ENCODE measurements at regions not wholly inside any gene's neighbourhood (a gene's known extent, or its start where the extent isn't known, plus 50 kb on each side); places are given as distances from the start of the nearest gene placed in this dataset.
A peak's percentile ranks its signal among the peaks of the same experiment; 100 is the strongest.

DNA sequence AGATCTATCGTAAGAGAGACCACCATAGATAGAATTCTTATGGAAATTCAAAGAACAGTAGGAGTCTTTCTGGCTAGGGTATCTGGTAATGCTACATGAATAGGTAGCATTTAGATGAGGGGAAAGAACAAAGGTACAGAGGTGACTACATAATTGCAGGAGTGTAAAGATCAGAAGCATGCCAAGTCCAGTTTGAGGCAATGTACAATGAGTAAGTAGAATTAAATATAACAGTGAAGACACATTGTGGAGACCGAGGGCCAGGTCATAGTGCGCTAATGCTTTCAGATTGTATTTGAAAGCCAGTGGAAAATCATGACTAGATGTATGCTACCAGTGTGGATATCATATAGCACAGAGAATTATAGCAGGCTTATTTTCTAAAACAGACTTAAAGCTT lies 1611.6 kb upstream of the LRRTM3 start:
- POLR2A ChIA-PET, result no interaction called here
- Mint-ChIP-seq H3K36me3 (ENCODE audit: insufficient read depth, unreplicated experiment) (no peaks in the 10 kb centered on the region), H3K4me3 (ENCODE audit: unreplicated experiment) (no peak overlapping the region), H3K27me3 (ENCODE audit: insufficient read depth, unreplicated experiment) (no peaks in the 10 kb centered on the region), H3K9me3 (ENCODE audit: unreplicated experiment) (no peaks in the 10 kb centered on the region), H3K27ac (ENCODE audit: unreplicated experiment) (no peak overlapping the region), H3K4me1 (ENCODE audit: low read depth, unreplicated experiment) (peaks cover 11% of the 10 kb centered on the region)
- no peaks in the 10 kb centered on the region for H3K27me3 ChIP-seq (replicated peaks; ENCODE audit: control insufficient read depth, insufficient read depth, low read length)
- intact Hi-C loops (cut with micrococcal nuclease; ENCODE audit: unreplicated experiment), result no loop called here
- no peak overlapping the region for H3K4me3 ChIP-seq (ENCODE audit: low read depth, low read length)
- no TSS peak for BruUV-seq (replicated peaks)
- CTCF ChIA-PET, result no interaction called here
- DNase-seq, result no peak
- peaks cover 12% of the 10 kb centered on the region for H3K4me1 ChIP-seq
- H3K36me3 ChIP-seq (ENCODE audit: control insufficient read depth, insufficient read depth, low read length), result no peaks in the 10 kb centered on the region
- TF ChIP-seq, protein P1, sequence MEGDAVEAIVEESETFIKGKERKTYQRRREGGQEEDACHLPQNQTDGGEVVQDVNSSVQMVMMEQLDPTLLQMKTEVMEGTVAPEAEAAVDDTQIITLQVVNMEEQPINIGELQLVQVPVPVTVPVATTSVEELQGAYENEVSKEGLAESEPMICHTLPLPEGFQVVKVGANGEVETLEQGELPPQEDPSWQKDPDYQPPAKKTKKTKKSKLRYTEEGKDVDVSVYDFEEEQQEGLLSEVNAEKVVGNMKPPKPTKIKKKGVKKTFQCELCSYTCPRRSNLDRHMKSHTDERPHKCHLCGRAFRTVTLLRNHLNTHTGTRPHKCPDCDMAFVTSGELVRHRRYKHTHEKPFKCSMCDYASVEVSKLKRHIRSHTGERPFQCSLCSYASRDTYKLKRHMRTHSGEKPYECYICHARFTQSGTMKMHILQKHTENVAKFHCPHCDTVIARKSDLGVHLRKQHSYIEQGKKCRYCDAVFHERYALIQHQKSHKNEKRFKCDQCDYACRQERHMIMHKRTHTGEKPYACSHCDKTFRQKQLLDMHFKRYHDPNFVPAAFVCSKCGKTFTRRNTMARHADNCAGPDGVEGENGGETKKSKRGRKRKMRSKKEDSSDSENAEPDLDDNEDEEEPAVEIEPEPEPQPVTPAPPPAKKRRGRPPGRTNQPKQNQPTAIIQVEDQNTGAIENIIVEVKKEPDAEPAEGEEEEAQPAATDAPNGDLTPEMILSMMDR (IDR thresholded peaks at IDR 0.05; ENCODE audit: insufficient read depth in 1 of 2, low read depth in 1 of 2, low read length in 1 of 2, severe bottlenecking in 1 of 2, unreplicated experiment in 1 of 2), result no peak
- no peaks in the 10 kb centered on the region for H3K9me3 ChIP-seq

DNA sequence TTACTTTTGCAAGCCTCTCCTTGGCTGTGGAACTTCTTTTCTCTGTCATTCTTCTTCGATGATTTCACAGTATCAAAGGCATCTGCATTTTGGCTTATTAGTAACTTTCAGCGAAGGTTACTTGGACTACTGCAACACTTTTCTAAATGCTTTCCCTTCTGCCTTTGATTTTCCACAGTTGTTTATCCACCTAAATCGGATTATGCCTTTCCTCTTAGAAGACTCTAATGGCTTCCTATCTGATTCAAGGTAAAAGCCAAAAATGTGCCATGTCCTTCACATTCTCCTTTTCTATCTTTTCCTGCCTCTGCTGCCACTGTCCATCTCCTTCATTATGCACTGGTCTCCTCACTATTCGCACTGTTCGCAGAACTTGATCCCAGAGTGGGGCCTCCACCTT lies 1606.3 kb upstream of the LRRTM3 start:
- no peak overlapping the region for H3K4me3 ChIP-seq (ENCODE audit: low read depth, low read length)
- no TSS peak for BruUV-seq (replicated peaks)
- no peaks in the 10 kb centered on the region for H3K36me3 ChIP-seq (ENCODE audit: control insufficient read depth, insufficient read depth, low read length)
- TF ChIP-seq, protein P1 (IDR thresholded peaks at IDR 0.05; ENCODE audit: insufficient read depth in 1 of 2, low read depth in 1 of 2, low read length in 1 of 2, severe bottlenecking in 1 of 2, unreplicated experiment in 1 of 2), result no peak
- Mint-ChIP-seq H3K36me3 (ENCODE audit: insufficient read depth, unreplicated experiment) (no peaks in the 10 kb centered on the region), H3K27me3 (ENCODE audit: insufficient read depth, unreplicated experiment) (no peaks in the 10 kb centered on the region), H3K27ac (ENCODE audit: unreplicated experiment) (peak overlapping the region; percentile 63), H3K9me3 (ENCODE audit: unreplicated experiment) (peaks cover 9% of the 10 kb centered on the region), H3K4me3 (ENCODE audit: unreplicated experiment) (peak overlapping the region; percentile 12), H3K4me1 (ENCODE audit: low read depth, unreplicated experiment) (peaks cover 25% of the 10 kb centered on the region)
- ChIA-PET POLR2A (no interaction called here), CTCF (no interaction called here)
- H3K27me3 ChIP-seq (replicated peaks; ENCODE audit: control insufficient read depth, insufficient read depth, low read length), result no peaks in the 10 kb centered on the region
- intact Hi-C loops (cut with micrococcal nuclease; ENCODE audit: unreplicated experiment), result loop anchor here (1.0 kb wide), 2 partner anchors 8 to 18 kb away; no protein-coding TSS in a partner anchor
- no peak for DNase-seq
- H3K9me3 ChIP-seq, result peaks cover 2% of the 10 kb centered on the region; the same call in 1 of the 2 replicates
- H3K4me1 ChIP-seq, result peaks cover 35% of the 10 kb centered on the region

DNA sequence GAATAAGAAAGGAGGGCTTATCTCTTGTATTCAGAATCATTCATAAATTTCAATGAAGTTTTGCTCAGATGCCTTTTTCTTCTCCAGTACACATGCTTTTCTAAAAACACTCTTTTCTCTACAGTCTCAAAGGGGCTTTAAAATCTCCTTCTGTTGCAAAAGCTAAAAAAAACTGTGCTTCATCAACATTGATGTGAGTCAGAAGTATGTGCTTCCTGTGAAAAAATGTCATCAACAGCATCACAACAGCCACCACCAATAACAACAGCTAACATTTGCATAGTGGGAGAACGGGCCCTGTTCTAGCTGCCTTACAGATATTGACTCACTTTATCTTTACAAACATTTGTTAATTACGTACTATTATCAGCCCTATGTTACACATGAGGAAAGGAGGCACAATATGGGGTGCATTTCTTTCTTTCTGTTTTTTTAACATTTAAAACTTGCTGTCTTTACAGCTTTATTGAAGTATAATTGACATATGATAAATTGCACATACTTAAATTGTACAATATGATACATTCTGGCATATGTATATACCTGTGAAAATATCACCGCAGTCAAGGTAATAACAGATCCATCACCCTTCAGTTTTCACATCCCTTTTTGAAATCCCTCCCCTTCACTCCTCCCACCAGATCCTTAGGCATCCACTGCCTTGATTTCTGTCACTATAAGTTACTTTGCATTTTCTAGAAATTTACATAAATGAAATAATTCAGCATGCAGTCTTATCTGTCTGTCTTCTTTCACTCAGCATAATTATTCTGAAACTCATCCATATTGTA lies 1605.4 kb upstream of the LRRTM3 start:
- no peaks in the 10 kb centered on the region for H3K27me3 Mint-ChIP-seq (ENCODE audit: insufficient read depth, unreplicated experiment)
- Histone ChIP-seq H3K27me3 (replicated peaks; ENCODE audit: control insufficient read depth, insufficient read depth, low read length) (no peaks in the 10 kb centered on the region), H3K9me3 (peaks cover 6% of the 10 kb centered on the region; the same call in 1 of the 2 replicates), H3K4me3 (ENCODE audit: low read depth, low read length) (no peak overlapping the region), H3K4me1 (peaks cover 37% of the 10 kb centered on the region), H3K36me3 (ENCODE audit: control insufficient read depth, insufficient read depth, low read length) (no peaks in the 10 kb centered on the region)
- DNase-seq, result no peak
- no TSS peak for BruUV-seq (replicated peaks)
- intact Hi-C loops (cut with micrococcal nuclease; ENCODE audit: unreplicated experiment), result loop anchor here (10.0 kb wide), 1 partner anchor 456 kb away; no protein-coding TSS in a partner anchor
- H3K9me3 Mint-ChIP-seq (ENCODE audit: unreplicated experiment), result peaks cover 9% of the 10 kb centered on the region
- H3K27ac Mint-ChIP-seq (ENCODE audit: unreplicated experiment), result peak overlapping the region; percentile 63
- no peaks in the 10 kb centered on the region for H3K36me3 Mint-ChIP-seq (ENCODE audit: insufficient read depth, unreplicated experiment)
- TF ChIP-seq, protein P1 (IDR thresholded peaks at IDR 0.05; ENCODE audit: insufficient read depth in 1 of 2, low read depth in 1 of 2, low read length in 1 of 2, severe bottlenecking in 1 of 2, unreplicated experiment in 1 of 2), result no peak
- no peak overlapping the region for H3K4me3 Mint-ChIP-seq (ENCODE audit: unreplicated experiment)
- H3K4me1 Mint-ChIP-seq (ENCODE audit: low read depth, unreplicated experiment), result peaks cover 26% of the 10 kb centered on the region
- ChIA-PET POLR2A (no interaction called here), CTCF (no interaction called here)

Data from Caco-2 (cell line).